ENCODE measurements at regions not wholly inside any gene's neighbourhood (a gene's known extent, or its start where the extent isn't known, plus 50 kb on each side); places are given as distances from the start of the nearest gene placed in this dataset.

- no TSS peak for BruUV-seq (replicated peaks)
- CTCF ChIA-PET: no interaction called here
- no peak for DNase-seq (ENCODE audit: unreplicated experiment)
- Mint-ChIP-seq H3K36me3 (ENCODE audit: insufficient read depth, unreplicated experiment) (no peaks in the 10 kb centered on the region), H3K9me3 (ENCODE audit: unreplicated experiment) (peaks cover 18% of the 10 kb centered on the region), H3K4me3 (ENCODE audit: unreplicated experiment) (no peak overlapping the region), H3K4me1 (ENCODE audit: insufficient read depth, unreplicated experiment) (peaks cover 5% of the 10 kb centered on the region), H3K27ac (ENCODE audit: low read depth, unreplicated experiment) (no peak overlapping the region), H3K27me3 (ENCODE audit: insufficient read depth, unreplicated experiment) (no peaks in the 10 kb centered on the region)
- intact Hi-C loops (cut with micrococcal nuclease): no loop called here
- no peak for TF ChIP-seq CTCF (IDR thresholded peaks at IDR 0.05; ENCODE audit: unreplicated experiment)
- POLR2A ChIA-PET: no interaction called here
Measured at GRCh38 chr11:109203176-109203575, 218.8 kb upstream of the C11orf87 start.

GRCh38 chr11:109205312-109205711 is 216.7 kb upstream of the C11orf87 start:
- no peak overlapping the region for H3K4me3 Mint-ChIP-seq (ENCODE audit: unreplicated experiment)

GRCh38 chr11:109208121-109208520 is 213.9 kb upstream of the C11orf87 start:
- Mint-ChIP-seq H3K36me3 (ENCODE audit: insufficient read depth, unreplicated experiment) (no peaks in the 10 kb centered on the region), H3K27me3 (ENCODE audit: insufficient read depth, unreplicated experiment) (no peaks in the 10 kb centered on the region), H3K27ac (ENCODE audit: low read depth, unreplicated experiment) (no peak overlapping the region), H3K4me3 (ENCODE audit: unreplicated experiment) (no peak overlapping the region), H3K9me3 (ENCODE audit: unreplicated experiment) (peaks cover 20% of the 10 kb centered on the region), H3K4me1 (ENCODE audit: insufficient read depth, unreplicated experiment) (no peaks in the 10 kb centered on the region)
- no TSS peak for BruUV-seq (replicated peaks)
- intact Hi-C loops (cut with micrococcal nuclease): no loop called here
- CTCF ChIA-PET: no interaction called here
- POLR2A ChIA-PET: no interaction called here
- TF ChIP-seq CTCF (IDR thresholded peaks at IDR 0.05; ENCODE audit: unreplicated experiment): no peak
- no peak for DNase-seq (ENCODE audit: unreplicated experiment)

More at GRCh38 chr11:109205312-109205711, 216.7 kb upstream of the C11orf87 start:
- intact Hi-C loops (cut with micrococcal nuclease): no loop called here
- H3K36me3 Mint-ChIP-seq (ENCODE audit: insufficient read depth, unreplicated experiment): no peaks in the 10 kb centered on the region
- H3K27me3 Mint-ChIP-seq (ENCODE audit: insufficient read depth, unreplicated experiment): no peaks in the 10 kb centered on the region
- BruUV-seq (replicated peaks): no TSS peak
- no peaks in the 10 kb centered on the region for H3K4me1 Mint-ChIP-seq (ENCODE audit: insufficient read depth, unreplicated experiment)
- no peak for TF ChIP-seq CTCF (IDR thresholded peaks at IDR 0.05; ENCODE audit: unreplicated experiment)
- DNase-seq (ENCODE audit: unreplicated experiment): no peak
- no peak overlapping the region for H3K27ac Mint-ChIP-seq (ENCODE audit: low read depth, unreplicated experiment)
- ChIA-PET POLR2A (interaction anchor here (0.7 kb wide), 1 partner anchor 480 kb away, joined by 3 read pairs; no protein-coding TSS in a partner anchor), CTCF (interaction anchor here (0.6 to 0.7 kb wide), 2 partner anchors 8 to 499 kb away, joined by 3 to 5 read pairs; no protein-coding TSS in a partner anchor)
- H3K9me3 Mint-ChIP-seq (ENCODE audit: unreplicated experiment): peaks cover 11% of the 10 kb centered on the region

- Mint-ChIP-seq H3K27ac (ENCODE audit: low read depth, unreplicated experiment) (no peak overlapping the region), H3K4me1 (ENCODE audit: insufficient read depth, unreplicated experiment) (no peaks in the 10 kb centered on the region), H3K4me3 (ENCODE audit: unreplicated experiment) (no peak overlapping the region), H3K36me3 (ENCODE audit: insufficient read depth, unreplicated experiment) (no peaks in the 10 kb centered on the region), H3K27me3 (ENCODE audit: insufficient read depth, unreplicated experiment) (no peaks in the 10 kb centered on the region), H3K9me3 (ENCODE audit: unreplicated experiment) (peaks cover 20% of the 10 kb centered on the region)
- POLR2A ChIA-PET: interaction anchor here (0.6 to 0.7 kb wide), 2 partner anchors 52 to 159 kb away, joined by 4 read pairs; no protein-coding TSS in a partner anchor
- BruUV-seq (replicated peaks): no TSS peak
- TF ChIP-seq CTCF (IDR thresholded peaks at IDR 0.05; ENCODE audit: unreplicated experiment): no peak
- intact Hi-C loops (cut with micrococcal nuclease): no loop called here
- DNase-seq (ENCODE audit: unreplicated experiment): no peak
- CTCF ChIA-PET: no interaction called here
Measured at GRCh38 chr11:109209572-109209971, 212.4 kb upstream of the C11orf87 start.
